ENCODE measurements at regions not wholly inside any gene's neighbourhood (a gene's known extent, or its start where the extent isn't known, plus 50 kb on each side); places are given as distances from the start of the nearest gene placed in this dataset.

DNA sequence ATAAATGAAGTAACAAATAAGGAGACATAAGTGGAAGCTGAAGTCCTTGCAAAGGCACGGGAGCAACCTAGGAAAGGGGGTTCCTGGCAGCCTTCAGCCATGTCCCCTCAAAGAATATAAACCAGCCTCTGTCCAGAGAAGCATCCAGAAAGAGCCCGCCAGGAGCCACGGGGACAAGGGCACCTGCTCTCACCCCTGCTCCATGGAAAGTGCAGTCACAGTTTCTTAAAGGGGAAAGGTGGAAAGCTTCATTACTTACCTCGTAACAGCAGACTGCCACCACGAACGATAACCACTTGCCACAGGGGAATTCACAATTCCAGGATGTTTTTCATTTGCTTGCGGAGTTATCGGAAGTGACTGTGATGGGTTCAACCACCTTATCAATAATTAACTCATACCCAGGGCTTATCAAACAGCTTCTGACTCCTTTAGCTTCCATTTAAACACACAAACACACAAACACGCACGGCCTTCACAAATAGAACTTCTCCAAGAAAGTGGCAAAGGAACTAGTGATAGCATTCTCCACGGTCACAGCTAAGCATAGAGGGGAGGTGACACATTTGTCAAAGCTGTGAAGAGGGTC lies 134.2 kb upstream of the IGF1R start:
- no peak overlapping the region for H3K27ac ChIP-seq (ENCODE audit: low read depth in 2 of 2, low read length in 1 of 2)
- no peaks in the 10 kb centered on the region for H3K9me3 ChIP-seq (ENCODE audit: control insufficient read depth in 2 of 2, insufficient read depth in 1 of 2, low read depth in 1 of 2, low read length in 1 of 2)
- WGBS, 2 donors = 60 to 79% methylated on average over 11 of the region's 11 CpGs
- H3K4me1 ChIP-seq (ENCODE audit: control insufficient read depth in 2 of 2, insufficient read depth in 2 of 2, low read length in 1 of 2) = no peaks in the 10 kb centered on the region
- no peak overlapping the region for H3K4me3 ChIP-seq (ENCODE audit: low read depth in 1 of 2, low read length in 2 of 2)
- no peaks in the 10 kb centered on the region for H3K36me3 ChIP-seq (ENCODE audit: control insufficient read depth in 2 of 2, insufficient read depth in 2 of 2, low read length in 1 of 2)
- no peaks in the 10 kb centered on the region for H3K27me3 ChIP-seq (ENCODE audit: control insufficient read depth in 1 of 2, insufficient read depth in 2 of 2, low read length in 2 of 2)

DNA sequence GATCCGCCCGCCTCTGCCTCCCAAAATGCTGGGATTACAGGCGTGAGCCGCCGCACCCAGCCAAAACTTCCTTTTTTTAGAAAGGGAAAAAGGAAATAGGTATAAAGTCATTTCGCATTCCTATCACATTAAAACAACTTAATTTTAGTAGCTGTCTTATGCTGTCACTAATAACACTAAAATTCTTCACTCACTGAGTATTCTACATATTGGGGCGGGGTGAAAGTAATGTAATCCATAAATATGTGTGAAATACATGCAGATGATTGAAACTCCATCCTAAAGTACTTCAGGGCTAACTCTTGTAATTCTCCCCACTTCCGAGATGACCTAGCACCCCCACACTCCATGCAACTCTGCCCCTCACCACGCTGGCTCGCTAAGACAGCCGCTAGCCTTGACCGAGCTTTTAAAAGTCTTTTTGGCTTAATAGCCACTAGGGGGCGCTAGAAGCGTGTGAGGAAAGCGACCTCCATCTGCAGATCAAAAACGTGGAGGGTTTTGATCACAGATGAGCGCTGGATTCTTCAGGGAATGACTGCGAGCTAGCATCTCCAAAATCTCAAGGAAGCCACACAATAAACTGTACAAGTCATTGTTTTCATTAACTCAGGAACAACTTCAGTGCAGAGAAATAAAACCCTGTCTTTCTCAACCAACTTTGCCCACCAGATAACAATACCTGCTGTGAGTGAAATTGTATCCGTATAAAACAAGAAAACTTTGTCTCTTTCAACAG lies 129.3 kb upstream of the IGF1R start:
- H3K9me3 ChIP-seq (ENCODE audit: control insufficient read depth in 2 of 2, insufficient read depth in 1 of 2, low read depth in 1 of 2, low read length in 1 of 2) = no peaks in the 10 kb centered on the region
- no peak overlapping the region for H3K4me3 ChIP-seq (ENCODE audit: low read depth in 1 of 2, low read length in 2 of 2)
- no peaks in the 10 kb centered on the region for H3K36me3 ChIP-seq (ENCODE audit: control insufficient read depth in 2 of 2, insufficient read depth in 2 of 2, low read length in 1 of 2)
- no peak overlapping the region for H3K27ac ChIP-seq (ENCODE audit: low read depth in 2 of 2, low read length in 1 of 2)
- H3K4me1 ChIP-seq (ENCODE audit: control insufficient read depth in 2 of 2, insufficient read depth in 2 of 2, low read length in 1 of 2) = no peaks in the 10 kb centered on the region
- 33 to 34% methylated on average over 19 of the region's 19 CpGs for WGBS, 2 donors
- no peaks in the 10 kb centered on the region for H3K27me3 ChIP-seq (ENCODE audit: control insufficient read depth in 1 of 2, insufficient read depth in 2 of 2, low read length in 2 of 2)

DNA sequence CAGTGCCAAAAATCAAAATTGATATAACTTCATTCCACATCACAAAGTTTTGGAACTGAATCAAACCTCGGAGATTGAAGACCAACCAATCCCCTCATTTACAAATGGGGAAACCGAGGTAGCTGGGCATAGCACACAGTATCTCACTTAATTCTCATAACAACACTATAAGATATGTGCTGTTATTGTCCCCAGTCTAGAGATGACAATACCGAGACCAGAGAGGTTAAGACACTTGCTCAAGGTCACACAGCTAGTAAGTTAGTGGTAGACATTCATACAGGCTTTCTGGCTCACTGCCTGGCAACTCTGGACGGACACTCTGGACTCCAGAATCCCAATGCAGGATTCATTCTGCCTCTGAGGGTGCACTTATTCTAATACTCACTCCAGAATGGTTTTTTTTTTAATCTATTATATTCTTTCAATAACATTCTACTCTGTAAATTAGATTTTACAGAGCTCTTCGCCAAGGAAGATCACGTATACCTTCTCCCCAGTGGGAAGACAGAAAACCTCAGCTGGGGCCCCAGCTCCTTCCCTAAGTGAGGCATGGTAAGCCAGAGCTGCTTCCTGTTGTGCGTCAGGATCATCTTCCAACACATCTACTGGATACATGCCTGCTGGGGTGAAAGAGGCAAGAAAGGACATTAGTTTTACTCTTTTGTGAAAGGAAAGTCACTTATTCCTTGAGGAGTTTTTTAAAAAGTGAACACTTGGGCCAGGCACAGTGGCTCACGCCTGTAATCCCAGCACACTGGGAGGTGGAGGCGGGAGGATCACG lies 128.4 kb upstream of the IGF1R start:
- Histone ChIP-seq H3K9me3 (ENCODE audit: control insufficient read depth in 2 of 2, insufficient read depth in 1 of 2, low read depth in 1 of 2, low read length in 1 of 2) (no peaks in the 10 kb centered on the region), H3K27me3 (ENCODE audit: control insufficient read depth in 1 of 2, insufficient read depth in 2 of 2, low read length in 2 of 2) (no peaks in the 10 kb centered on the region), H3K27ac (ENCODE audit: low read depth in 2 of 2, low read length in 1 of 2) (no peak overlapping the region), H3K36me3 (ENCODE audit: control insufficient read depth in 2 of 2, insufficient read depth in 2 of 2, low read length in 1 of 2) (no peaks in the 10 kb centered on the region), H3K4me3 (ENCODE audit: low read depth in 1 of 2, low read length in 2 of 2) (no peak overlapping the region), H3K4me1 (ENCODE audit: control insufficient read depth in 2 of 2, insufficient read depth in 2 of 2, low read length in 1 of 2) (no peaks in the 10 kb centered on the region)
- 76 to 77% methylated on average over 10 of the region's 10 CpGs for WGBS, 2 donors

DNA sequence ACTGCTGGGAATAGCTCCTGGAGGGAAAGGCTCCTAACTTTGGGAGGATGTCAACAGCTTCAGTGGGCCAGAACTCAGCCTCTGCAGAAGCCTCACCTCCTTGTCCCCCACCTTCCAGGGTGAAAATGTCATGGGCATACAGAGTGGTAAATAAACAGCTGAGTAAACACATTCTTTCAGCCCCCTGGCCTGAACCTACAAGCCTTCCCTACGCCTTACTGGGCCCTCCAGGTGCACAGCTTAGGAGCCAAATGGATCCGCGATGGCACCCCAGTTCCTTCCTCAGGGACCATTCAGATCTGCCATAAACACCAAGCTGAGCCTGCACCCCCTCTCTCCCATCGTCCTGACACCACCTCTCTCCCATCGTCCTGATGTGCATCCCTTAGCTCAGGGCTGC lies 126.2 kb upstream of the IGF1R start:
- Histone ChIP-seq H3K27me3 (ENCODE audit: control insufficient read depth in 1 of 2, insufficient read depth in 2 of 2, low read length in 2 of 2) (no peaks in the 10 kb centered on the region), H3K4me1 (ENCODE audit: control insufficient read depth in 2 of 2, insufficient read depth in 2 of 2, low read length in 1 of 2) (no peaks in the 10 kb centered on the region), H3K9me3 (ENCODE audit: control insufficient read depth in 2 of 2, insufficient read depth in 1 of 2, low read depth in 1 of 2, low read length in 1 of 2) (no peaks in the 10 kb centered on the region), H3K36me3 (ENCODE audit: control insufficient read depth in 2 of 2, insufficient read depth in 2 of 2, low read length in 1 of 2) (no peaks in the 10 kb centered on the region), H3K4me3 (ENCODE audit: low read depth in 1 of 2, low read length in 2 of 2) (no peak overlapping the region), H3K27ac (ENCODE audit: low read depth in 2 of 2, low read length in 1 of 2) (no peak overlapping the region)
- 65 to 82% methylated on average over 5 of the region's 5 CpGs for WGBS, 2 donors

DNA sequence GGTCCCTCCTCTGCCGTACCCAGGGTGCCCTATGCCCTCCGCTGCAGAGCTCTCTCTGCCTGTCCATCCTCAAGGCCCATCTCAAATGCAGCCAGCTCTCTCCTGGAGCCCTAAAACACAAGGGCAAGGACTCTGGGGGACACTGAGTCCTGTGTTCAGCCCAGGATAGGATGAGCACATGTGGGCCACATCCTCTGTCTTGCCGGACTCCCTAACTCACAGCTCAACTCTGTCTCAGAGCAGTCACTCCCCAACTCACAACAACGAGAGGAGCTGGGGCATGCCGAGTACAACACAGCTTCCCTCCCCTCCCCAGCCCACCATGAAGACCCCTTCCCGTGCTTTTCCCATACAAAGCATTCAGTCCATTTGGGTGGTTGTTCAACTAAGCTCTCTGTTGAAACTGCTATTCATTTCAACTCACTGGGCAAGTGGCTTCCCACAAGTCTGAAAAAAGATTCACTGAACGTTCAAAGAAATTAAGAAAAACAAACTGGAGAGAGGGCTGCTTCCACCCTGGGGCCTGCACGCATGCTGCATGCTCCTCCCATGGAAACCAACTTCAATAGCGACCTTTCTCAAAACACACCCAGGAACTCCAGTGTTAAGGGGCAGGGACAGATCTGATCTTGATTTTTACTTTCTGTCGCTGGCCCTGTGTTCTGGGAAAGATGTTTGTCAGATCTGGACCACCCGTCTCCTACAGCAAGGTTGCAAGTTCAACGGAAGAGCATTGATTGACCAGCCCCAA lies 124.3 kb upstream of the IGF1R start:
- Histone ChIP-seq H3K36me3 (ENCODE audit: control insufficient read depth in 2 of 2, insufficient read depth in 2 of 2, low read length in 1 of 2) (no peaks in the 10 kb centered on the region), H3K27me3 (ENCODE audit: control insufficient read depth in 1 of 2, insufficient read depth in 2 of 2, low read length in 2 of 2) (no peaks in the 10 kb centered on the region), H3K27ac (ENCODE audit: low read depth in 2 of 2, low read length in 1 of 2) (no peak overlapping the region), H3K9me3 (ENCODE audit: control insufficient read depth in 2 of 2, insufficient read depth in 1 of 2, low read depth in 1 of 2, low read length in 1 of 2) (no peaks in the 10 kb centered on the region), H3K4me3 (ENCODE audit: low read depth in 1 of 2, low read length in 2 of 2) (no peak overlapping the region), H3K4me1 (ENCODE audit: control insufficient read depth in 2 of 2, insufficient read depth in 2 of 2, low read length in 1 of 2) (no peaks in the 10 kb centered on the region)
- WGBS, 2 donors = 71 to 78% methylated on average over 12 of the region's 12 CpGs

DNA sequence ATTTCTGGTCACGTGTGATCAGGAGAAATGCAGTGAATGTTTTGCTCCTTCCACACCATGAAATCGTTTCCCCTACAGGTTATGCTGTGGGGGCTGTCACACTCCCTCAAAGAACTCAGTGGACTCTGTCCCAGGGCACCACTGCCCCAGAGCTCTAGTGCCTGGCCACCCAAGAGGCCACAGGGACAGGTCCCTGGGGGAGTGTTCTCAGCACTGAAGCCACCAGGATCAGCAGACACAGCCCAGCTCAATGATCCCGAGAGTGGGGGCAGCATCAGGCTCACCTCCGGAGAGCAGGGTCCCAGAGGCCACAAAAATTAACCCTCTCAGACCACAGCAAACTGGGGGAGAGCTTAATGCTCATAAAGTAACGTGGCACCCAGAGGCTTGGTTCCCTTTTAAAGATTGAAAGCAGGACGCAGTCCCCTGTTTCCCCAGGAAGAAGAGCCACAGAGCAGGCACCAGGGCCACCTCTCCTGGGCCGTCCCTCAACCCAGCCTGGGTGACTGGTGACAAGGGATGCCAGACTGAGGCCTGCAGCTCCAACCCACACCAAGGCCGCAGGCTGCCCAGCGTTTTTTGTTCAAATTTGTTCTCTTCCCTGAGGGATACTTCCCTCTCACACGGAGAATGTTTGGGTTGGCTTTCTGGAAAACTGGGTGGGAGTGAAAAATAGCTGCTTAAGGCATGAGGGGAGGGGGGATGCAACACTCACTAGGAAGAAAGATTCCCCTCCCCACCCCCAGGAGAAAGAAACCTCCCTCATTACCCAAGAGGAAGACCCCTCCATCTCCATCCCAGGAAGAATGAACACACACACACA lies 123.3 kb upstream of the IGF1R start:
- Histone ChIP-seq H3K4me3 (ENCODE audit: low read depth in 1 of 2, low read length in 2 of 2) (no peak overlapping the region), H3K27ac (ENCODE audit: low read depth in 2 of 2, low read length in 1 of 2) (no peak overlapping the region), H3K36me3 (ENCODE audit: control insufficient read depth in 2 of 2, insufficient read depth in 2 of 2, low read length in 1 of 2) (no peaks in the 10 kb centered on the region), H3K4me1 (ENCODE audit: control insufficient read depth in 2 of 2, insufficient read depth in 2 of 2, low read length in 1 of 2) (no peaks in the 10 kb centered on the region), H3K27me3 (ENCODE audit: control insufficient read depth in 1 of 2, insufficient read depth in 2 of 2, low read length in 2 of 2) (no peaks in the 10 kb centered on the region), H3K9me3 (ENCODE audit: control insufficient read depth in 2 of 2, insufficient read depth in 1 of 2, low read depth in 1 of 2, low read length in 1 of 2) (no peaks in the 10 kb centered on the region)
- WGBS, 2 donors = 67 to 77% methylated on average over 10 of the region's 10 CpGs

DNA sequence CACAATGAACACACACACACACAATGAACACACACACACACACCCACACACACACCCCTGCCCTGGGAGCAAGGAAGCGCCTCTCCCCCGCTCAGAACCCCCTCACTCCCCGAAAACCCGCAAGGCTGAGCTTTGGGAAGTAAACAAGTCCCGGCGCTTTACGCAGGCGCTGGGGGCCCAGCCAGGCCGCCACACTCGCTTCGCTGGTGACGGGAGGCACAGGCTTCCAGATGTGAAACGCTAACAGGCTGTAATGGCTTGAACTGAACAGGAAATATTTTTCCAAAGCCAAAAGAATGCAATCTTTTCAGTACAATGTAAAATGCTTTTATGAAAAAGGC lies 122.7 kb upstream of the IGF1R start:
- Histone ChIP-seq H3K9me3 (ENCODE audit: control insufficient read depth in 2 of 2, insufficient read depth in 1 of 2, low read depth in 1 of 2, low read length in 1 of 2) (no peaks in the 10 kb centered on the region), H3K4me3 (ENCODE audit: low read depth in 1 of 2, low read length in 2 of 2) (no peak overlapping the region), H3K27me3 (ENCODE audit: control insufficient read depth in 1 of 2, insufficient read depth in 2 of 2, low read length in 2 of 2) (no peaks in the 10 kb centered on the region), H3K4me1 (ENCODE audit: control insufficient read depth in 2 of 2, insufficient read depth in 2 of 2, low read length in 1 of 2) (no peaks in the 10 kb centered on the region), H3K27ac (ENCODE audit: low read depth in 2 of 2, low read length in 1 of 2) (no peak overlapping the region), H3K36me3 (ENCODE audit: control insufficient read depth in 2 of 2, insufficient read depth in 2 of 2, low read length in 1 of 2) (no peaks in the 10 kb centered on the region)
- 62 to 63% methylated on average over 13 of the region's 13 CpGs for WGBS, 2 donors

DNA sequence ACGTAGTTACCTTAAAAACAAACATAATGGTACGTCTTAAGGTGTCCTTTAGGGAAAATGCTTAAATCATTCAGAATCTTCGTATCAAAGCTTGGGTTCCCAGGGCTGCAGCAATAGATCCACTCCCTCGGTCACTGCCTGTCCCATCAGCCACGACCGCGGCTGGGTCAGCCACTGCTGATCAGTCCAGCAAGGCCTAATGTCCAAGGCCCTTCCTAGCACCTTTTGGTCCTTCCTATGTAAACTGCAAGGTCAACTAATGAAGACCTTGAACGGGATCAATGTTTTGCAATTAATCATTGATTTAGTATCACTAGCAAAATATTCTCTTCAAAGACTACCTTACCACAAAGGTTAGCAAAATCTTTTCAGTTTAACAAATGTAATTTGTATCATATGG lies 122.2 kb upstream of the IGF1R start:
- H3K4me3 ChIP-seq (ENCODE audit: low read depth in 1 of 2, low read length in 2 of 2) = no peak overlapping the region
- H3K27me3 ChIP-seq (ENCODE audit: control insufficient read depth in 1 of 2, insufficient read depth in 2 of 2, low read length in 2 of 2) = no peaks in the 10 kb centered on the region
- H3K4me1 ChIP-seq (ENCODE audit: control insufficient read depth in 2 of 2, insufficient read depth in 2 of 2, low read length in 1 of 2) = no peaks in the 10 kb centered on the region
- 89 to 93% methylated on average over 8 of the region's 8 CpGs for WGBS, 2 donors
- H3K27ac ChIP-seq (ENCODE audit: low read depth in 2 of 2, low read length in 1 of 2) = no peak overlapping the region
- H3K9me3 ChIP-seq (ENCODE audit: control insufficient read depth in 2 of 2, insufficient read depth in 1 of 2, low read depth in 1 of 2, low read length in 1 of 2) = no peaks in the 10 kb centered on the region
- H3K36me3 ChIP-seq (ENCODE audit: control insufficient read depth in 2 of 2, insufficient read depth in 2 of 2, low read length in 1 of 2) = no peaks in the 10 kb centered on the region
